ENCODE measurements at regions not wholly inside any gene's neighbourhood (a gene's known extent, or its start where the extent isn't known, plus 50 kb on each side); places are given as distances from the start of the nearest gene placed in this dataset.

GRCh38 chr1:209046058-209046417, 537.5 kb upstream of the CAMK1G start:
- H3K4me3 ChIP-seq (ENCODE audit: low read depth, low read length): no peak overlapping the region
- TF ChIP-seq CTCF (IDR thresholded peaks at IDR 0.05; ENCODE audit: low read depth, low read length, missing control alignments): no peak
- DNase-seq (ENCODE audit: low read depth): no peak

DNA sequence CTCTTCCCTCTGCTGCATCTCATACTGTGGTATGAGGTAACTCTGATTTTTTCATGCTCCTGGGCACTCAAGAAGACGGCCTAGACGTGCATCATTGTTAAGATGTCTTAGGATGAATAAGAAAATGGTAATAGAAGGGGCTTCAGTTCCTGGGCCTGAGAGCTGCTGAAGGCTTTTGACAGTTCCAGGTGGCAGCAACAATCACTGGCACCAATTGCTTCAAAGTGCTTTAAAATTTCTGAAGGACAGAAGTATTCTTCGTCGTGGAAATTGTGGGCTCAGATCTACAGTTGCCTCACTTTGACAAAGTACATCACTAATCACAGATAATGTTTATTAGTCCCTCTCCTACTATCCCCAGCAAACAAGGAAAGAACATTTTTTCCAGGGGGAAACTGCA, 536.6 kb upstream of the CAMK1G start:
- no peak overlapping the region for H3K4me3 ChIP-seq (ENCODE audit: low read depth, low read length)
- no peak for TF ChIP-seq CTCF (IDR thresholded peaks at IDR 0.05; ENCODE audit: low read depth, low read length, missing control alignments)
- DNase-seq (ENCODE audit: low read depth): no peak

DNA sequence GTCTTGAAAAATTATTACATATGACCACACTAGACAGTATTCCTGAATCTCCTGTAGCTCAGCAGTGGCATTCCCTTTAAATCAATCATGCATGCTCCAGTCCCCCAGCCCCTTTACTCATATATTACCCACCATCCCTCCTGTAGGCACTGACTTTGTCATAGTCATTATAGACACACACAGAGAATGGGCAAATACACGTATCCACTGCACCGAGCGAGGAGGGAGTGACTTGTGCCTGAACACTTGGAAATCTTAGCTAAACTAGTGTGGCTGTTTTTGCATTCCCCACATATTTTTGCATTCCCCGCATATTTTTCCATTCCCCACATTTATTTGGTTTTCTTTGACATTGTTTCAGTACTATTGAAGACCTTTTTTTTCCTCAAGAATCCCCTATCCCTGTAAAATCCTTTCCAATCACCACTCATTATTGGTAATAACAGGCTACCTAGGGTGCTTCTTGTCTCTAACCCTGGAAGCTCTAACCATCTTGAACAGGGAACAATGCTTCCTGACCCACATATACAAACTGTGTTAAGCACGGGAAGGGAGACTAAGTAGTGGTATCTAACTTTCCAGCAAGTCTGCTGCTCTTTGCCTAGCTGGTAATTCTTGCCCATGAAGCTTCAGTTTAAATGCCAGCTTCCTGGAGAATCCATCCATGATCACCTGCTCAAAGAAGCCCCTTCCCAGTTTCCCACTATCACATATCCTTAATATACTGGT, 534.4 kb upstream of the CAMK1G start:
- H3K4me3 ChIP-seq (ENCODE audit: low read depth, low read length): no peak overlapping the region
- no peak for DNase-seq (ENCODE audit: low read depth)
- no peak for TF ChIP-seq CTCF (IDR thresholded peaks at IDR 0.05; ENCODE audit: low read depth, low read length, missing control alignments)

- TF ChIP-seq CTCF (IDR thresholded peaks at IDR 0.05; ENCODE audit: low read depth, low read length, missing control alignments): no peak
- H3K4me3 ChIP-seq (ENCODE audit: low read depth, low read length): no peak overlapping the region
- DNase-seq (ENCODE audit: low read depth): no peak
Observed at GRCh38 chr1:209051570-209051969, 531.9 kb upstream of the CAMK1G start.

GRCh38 chr1:209053587-209053986, 529.9 kb upstream of the CAMK1G start:
- no peak for TF ChIP-seq CTCF (IDR thresholded peaks at IDR 0.05; ENCODE audit: low read depth, low read length, missing control alignments)
- no peak for DNase-seq (ENCODE audit: low read depth)
- no peak overlapping the region for H3K4me3 ChIP-seq (ENCODE audit: low read depth, low read length)

GRCh38 chr1:209057083-209057482, 526.4 kb upstream of the CAMK1G start:
- DNase-seq (ENCODE audit: low read depth): no peak
- H3K4me3 ChIP-seq (ENCODE audit: low read depth, low read length): no peak overlapping the region
- TF ChIP-seq CTCF (IDR thresholded peaks at IDR 0.05; ENCODE audit: low read depth, low read length, missing control alignments): no peak

GRCh38 chr1:209057901-209058300, 525.6 kb upstream of the CAMK1G start:
- no peak for DNase-seq (ENCODE audit: low read depth)
- TF ChIP-seq CTCF (IDR thresholded peaks at IDR 0.05; ENCODE audit: low read depth, low read length, missing control alignments): no peak

More at GRCh38 chr1:209057901-209058300, 525.6 kb upstream of the CAMK1G start:
- no peak overlapping the region for H3K4me3 ChIP-seq (ENCODE audit: low read depth, low read length)
